ENCODE measurements at regions not wholly inside any gene's neighbourhood (a gene's known extent, or its start where the extent isn't known, plus 50 kb on each side); places are given as distances from the start of the nearest gene placed in this dataset.
"Not testable (repeated sequence)": the region's sequence is repeated elsewhere in the genome, so short reads cannot be mapped to it uniquely, and the experiment has no call there.

DNA sequence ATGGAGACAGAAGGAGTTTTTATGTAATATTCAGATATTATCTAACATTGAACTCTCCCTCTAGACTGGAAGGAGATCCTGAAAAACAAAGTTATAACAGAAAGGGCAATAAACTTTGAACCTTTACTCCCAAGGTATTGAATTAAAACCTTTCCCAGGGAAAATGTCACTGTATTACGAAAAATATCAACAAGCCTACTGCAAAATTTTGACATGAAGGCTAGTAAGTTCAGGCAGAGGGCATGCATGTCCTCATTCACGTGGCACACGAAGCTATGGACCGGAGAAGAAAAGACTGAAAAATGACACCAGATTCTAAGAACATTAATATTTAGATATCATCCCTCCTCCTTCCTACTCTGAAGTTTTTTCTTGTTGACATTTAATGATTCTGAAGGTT, 638.8 kb downstream of the LRRC70 start:
- no peak for DNase-seq (ENCODE audit: low read depth)
- no peak overlapping the region for H3K4me3 ChIP-seq (ENCODE audit: low read length)
- TF ChIP-seq, protein P1, sequence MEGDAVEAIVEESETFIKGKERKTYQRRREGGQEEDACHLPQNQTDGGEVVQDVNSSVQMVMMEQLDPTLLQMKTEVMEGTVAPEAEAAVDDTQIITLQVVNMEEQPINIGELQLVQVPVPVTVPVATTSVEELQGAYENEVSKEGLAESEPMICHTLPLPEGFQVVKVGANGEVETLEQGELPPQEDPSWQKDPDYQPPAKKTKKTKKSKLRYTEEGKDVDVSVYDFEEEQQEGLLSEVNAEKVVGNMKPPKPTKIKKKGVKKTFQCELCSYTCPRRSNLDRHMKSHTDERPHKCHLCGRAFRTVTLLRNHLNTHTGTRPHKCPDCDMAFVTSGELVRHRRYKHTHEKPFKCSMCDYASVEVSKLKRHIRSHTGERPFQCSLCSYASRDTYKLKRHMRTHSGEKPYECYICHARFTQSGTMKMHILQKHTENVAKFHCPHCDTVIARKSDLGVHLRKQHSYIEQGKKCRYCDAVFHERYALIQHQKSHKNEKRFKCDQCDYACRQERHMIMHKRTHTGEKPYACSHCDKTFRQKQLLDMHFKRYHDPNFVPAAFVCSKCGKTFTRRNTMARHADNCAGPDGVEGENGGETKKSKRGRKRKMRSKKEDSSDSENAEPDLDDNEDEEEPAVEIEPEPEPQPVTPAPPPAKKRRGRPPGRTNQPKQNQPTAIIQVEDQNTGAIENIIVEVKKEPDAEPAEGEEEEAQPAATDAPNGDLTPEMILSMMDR (conservative IDR thresholded peaks at IDR 0.05; ENCODE audit: low read length) = no peak

DNA sequence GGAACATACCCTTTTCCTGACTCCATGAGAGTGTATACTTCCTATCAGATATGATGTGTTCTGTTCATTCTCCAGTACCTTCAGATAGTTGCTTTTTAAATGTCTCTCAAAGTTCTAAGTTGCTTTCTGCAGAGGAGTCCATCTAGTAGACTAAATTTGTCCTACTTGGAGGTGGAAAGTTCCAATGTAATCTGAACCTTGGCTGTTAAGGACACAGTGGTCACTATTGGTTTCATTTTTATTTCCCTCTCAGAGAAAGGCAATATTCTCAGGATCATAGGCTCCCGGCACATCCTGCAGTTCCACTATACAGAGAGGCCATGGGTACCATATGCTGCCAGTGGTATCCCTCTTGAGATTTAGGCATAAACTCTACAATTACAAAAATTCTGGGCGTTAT, 634.6 kb downstream of the LRRC70 start:
- no peak for DNase-seq (ENCODE audit: low read depth)
- TF ChIP-seq, protein P1 (conservative IDR thresholded peaks at IDR 0.05; ENCODE audit: low read length) = no peak
- H3K4me3 ChIP-seq (ENCODE audit: low read length) = no peak overlapping the region

- DNase-seq (ENCODE audit: low read depth) = no peak
- TF ChIP-seq, protein P1 (conservative IDR thresholded peaks at IDR 0.05; ENCODE audit: low read length) = no peak
- no peak overlapping the region for H3K4me3 ChIP-seq (ENCODE audit: low read length)
Observed at GRCh38 chr5:63211448-63212132, 633.0 kb downstream of the LRRC70 start.

DNA sequence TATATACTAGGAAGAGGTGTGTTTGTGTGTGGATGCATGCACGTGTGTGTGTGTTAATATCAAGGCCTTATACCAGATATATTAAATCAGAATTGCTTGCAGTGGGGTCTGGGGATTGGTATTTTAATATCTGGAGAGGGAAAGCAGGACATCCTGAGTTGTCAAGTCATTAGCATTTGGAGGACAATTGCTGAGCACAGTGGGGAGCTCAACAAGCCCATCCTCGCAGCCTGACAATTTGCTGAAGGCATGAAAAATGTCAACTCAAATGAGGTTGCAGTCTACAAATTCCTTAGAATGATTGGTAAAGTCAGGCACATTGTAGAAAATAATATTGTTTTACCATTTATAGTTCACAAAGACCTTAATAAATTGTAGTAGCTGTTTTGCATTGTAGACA, 627.4 kb downstream of the LRRC70 start:
- no peak overlapping the region for H3K4me3 ChIP-seq (ENCODE audit: low read length)
- DNase-seq (ENCODE audit: low read depth) = no peak
- TF ChIP-seq, protein P1 (conservative IDR thresholded peaks at IDR 0.05; ENCODE audit: low read length) = no peak

DNA sequence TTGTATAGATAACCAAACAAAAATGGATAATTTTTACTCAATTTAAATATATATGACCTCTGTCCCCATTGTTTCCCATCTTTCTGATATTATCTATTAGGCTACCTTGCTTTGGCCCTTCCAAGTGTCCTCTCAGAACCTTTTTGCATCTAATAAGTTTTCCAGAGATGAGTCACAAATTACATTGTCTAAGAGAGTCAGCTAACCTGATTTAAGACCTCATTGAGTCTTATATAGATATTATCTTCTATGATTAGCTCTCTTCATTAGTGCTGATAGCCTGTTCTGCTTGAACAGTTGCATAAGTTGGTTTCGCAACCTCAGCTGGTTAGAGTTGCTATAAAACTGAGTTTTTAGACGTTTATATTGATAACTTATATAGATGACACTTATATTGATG, 623.1 kb downstream of the LRRC70 start:
- TF ChIP-seq, protein P1 (conservative IDR thresholded peaks at IDR 0.05; ENCODE audit: low read length) = no peak
- DNase-seq (ENCODE audit: low read depth) = no peak
- no peak overlapping the region for H3K4me3 ChIP-seq (ENCODE audit: low read length)

GRCh38 chr5:63194126-63194525, 615.5 kb downstream of the LRRC70 start:
- no peak for DNase-seq (ENCODE audit: low read depth)
- no peak overlapping the region for H3K4me3 ChIP-seq (ENCODE audit: low read length)
- TF ChIP-seq, protein P1 (conservative IDR thresholded peaks at IDR 0.05; ENCODE audit: low read length) = no peak

DNA sequence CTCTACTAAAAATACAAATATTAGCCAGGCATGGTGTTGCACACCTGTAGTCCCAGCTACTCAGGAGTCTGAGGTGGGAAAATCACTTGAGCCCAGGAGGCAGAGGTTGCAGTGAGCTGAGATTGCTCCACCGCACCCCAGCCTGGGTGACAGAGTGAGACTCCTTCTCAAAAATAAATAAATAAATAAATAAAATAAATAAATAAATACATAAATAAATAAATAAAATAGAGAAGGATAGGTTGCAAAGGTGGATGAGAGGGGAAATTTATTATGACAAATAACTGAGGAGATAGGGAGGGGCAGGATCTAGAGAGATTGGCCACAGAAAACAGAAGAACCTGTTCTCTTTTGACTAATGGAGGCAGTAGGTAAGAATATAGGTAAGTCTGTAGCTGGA, 601.6 kb downstream of the LRRC70 start:
- H3K4me3 ChIP-seq (ENCODE audit: low read length); DNase-seq (ENCODE audit: low read depth): not testable (repeated sequence)

Data from AG10803 (cell line).